ENCODE measurements at regions not wholly inside any gene's neighbourhood (a gene's known extent, or its start where the extent isn't known, plus 50 kb on each side); places are given as distances from the start of the nearest gene placed in this dataset.
"Not testable (repeated sequence)": the region's sequence is repeated elsewhere in the genome, so short reads cannot be mapped to it uniquely, and the experiment has no call there.

GRCh38 chr21:33993286-33994231, 78.0 kb upstream of the ATP5PO start:
- peak in 1 of 2 donors; percentile 24 for DNase-seq

- not testable (repeated sequence) for DNase-seq
These were observed 76.8 kb upstream of the ATP5PO start for GRCh38 chr21:33992412-33992811.

GRCh38 chr21:33991133-33991532, 75.5 kb upstream of the ATP5PO start:
- DNase-seq = no peak

GRCh38 chr21:33989440-33989839, 73.8 kb upstream of the ATP5PO start:
- DNase-seq = no peak

- DNase-seq = no peak
These were observed 72.8 kb upstream of the ATP5PO start for GRCh38 chr21:33988237-33989017.

- DNase-seq = no peak
These were observed 71.9 kb upstream of the ATP5PO start for GRCh38 chr21:33987461-33987860.

- DNase-seq = no peak
These were observed 69.8 kb upstream of the ATP5PO start for GRCh38 chr21:33985117-33986050.

GRCh38 chr21:33984021-33984481, 68.4 kb upstream of the ATP5PO start:
- DNase-seq = no peak

- DNase-seq = no peak
These were observed 65.9 kb upstream of the ATP5PO start for GRCh38 chr21:33981391-33982101.

GRCh38 chr21:33980276-33980916, 64.8 kb upstream of the ATP5PO start:
- DNase-seq = peak in 1 of 2 donors; percentile 30

- no peak for DNase-seq
These were observed 63.0 kb upstream of the ATP5PO start for GRCh38 chr21:33978585-33978984.

- no peak for DNase-seq
These were observed 62.2 kb upstream of the ATP5PO start for GRCh38 chr21:33977721-33978369.

- no peak for DNase-seq
These were observed 61.6 kb upstream of the ATP5PO start for GRCh38 chr21:33977017-33977720.

- DNase-seq = peak; percentile 63 to 67
These were observed 60.7 kb upstream of the ATP5PO start for GRCh38 chr21:33976082-33977016.

- DNase-seq = peak; percentile 70 to 73
These were observed 60.0 kb upstream of the ATP5PO start for GRCh38 chr21:33975548-33976081.

- no peak for DNase-seq
These were observed 59.2 kb upstream of the ATP5PO start for GRCh38 chr21:33974513-33975468.

GRCh38 chr21:33973268-33973667, 57.7 kb upstream of the ATP5PO start:
- DNase-seq = no peak

All from CD4-positive, alpha-beta T cell treated with Interferon alpha-2 for 1 hour (primary cell).